IMR-90 (cell line): ENCODE measurements at regions not wholly inside any gene's neighbourhood (a gene's known extent, or its start where the extent isn't known, plus 50 kb on each side); places are given as distances from the start of the nearest gene placed in this dataset.

Experiments used
- ATAC-seq: fragments of 200-7000 bp; cut with Tn5 transposase; 2 replicates; pipeline ENCODE4 v1.9.1; 2020; ENCODE audit warnings: low read depth, mild to moderate bottlenecking, moderate library complexity
- BruUV-seq: library from RNA; stranded (reverse); fragments of 400-500 nt; replicated peaks from 2 replicates; lab custom pipeline; 2021; lab: Mats Ljungman, UMichigan
- CTCF ChIA-PET: fragments of 300-600 bp; formaldehyde crosslinking; extraction: SDS; loops from one replicate; lab custom pipeline; 2021; ENCODE audit warnings: antibody characterized with exemption; lab: Yijun Ruan, JAX
- POLR2A ChIA-PET: fragments of 300-600 bp; sonication (Branson Sonifier 250); formaldehyde crosslinking; loops from one replicate; lab custom pipeline; 2022; ENCODE audit warnings: antibody characterized with exemption; ENCODE audit not compliant: unreplicated experiment; lab: Charles Lee
- DNase-seq: peaks from one replicate; pipeline ENCODE4 v3.0.0; 2013
- H2AFZ ChIP-seq: replicated peaks from 2 replicates; pipeline ENCODE3; 2013; ENCODE audit warnings: low read length, mild to moderate bottlenecking; ENCODE audit not compliant: poor library complexity
- H2AK5ac ChIP-seq: 2 replicates; pipeline ENCODE4 v1.6.1; 2013; ENCODE audit warnings: low read depth, low read length, inconsistent platforms
- H2AK9ac ChIP-seq: replicated peaks from 2 replicates; pipeline ENCODE3; 2013; ENCODE audit warnings: mild to moderate bottlenecking, low read depth, low read length, moderate library complexity; ENCODE audit not compliant: poor library complexity
- H2BK120ac ChIP-seq: 2 replicates; pipeline ENCODE4 v1.6.1; 2013; ENCODE audit warnings: low read depth, low read length, inconsistent platforms
- H2BK15ac ChIP-seq: 3 replicates; pipeline ENCODE4 v1.6.1; 2013; ENCODE audit warnings: low read depth, low read length, inconsistent platforms
- H2BK20ac ChIP-seq: 2 replicates; pipeline ENCODE4 v1.6.1; 2013; ENCODE audit warnings: low read depth, mild to moderate bottlenecking, inconsistent platforms, low read length, moderate library complexity
- H2BK5ac ChIP-seq: 2 replicates; pipeline ENCODE4 v1.6.1; 2013; ENCODE audit warnings: mild to moderate bottlenecking, low read depth, low read length, inconsistent platforms; ENCODE audit not compliant: poor library complexity, severe bottlenecking
- H3K14ac ChIP-seq: replicated peaks from 2 replicates; pipeline ENCODE4 v1.6.1; 2013; ENCODE audit warnings: low read depth, low read length, inconsistent platforms
- H3K18ac ChIP-seq: 2 replicates; pipeline ENCODE4 v1.6.1; 2013; ENCODE audit warnings: low read depth, low read length, control low read depth
- H3K23ac ChIP-seq: 2 replicates; pipeline ENCODE4 v1.6.1; 2013; ENCODE audit warnings: low read depth, low read length, inconsistent platforms
- H3K27ac ChIP-seq: 2 replicates; pipeline ENCODE4 v1.5.1; 2013; ENCODE audit warnings: mild to moderate bottlenecking, control low read depth, low read length; ENCODE audit not compliant: insufficient read depth
- H3K27me3 ChIP-seq: 2 replicates; pipeline ENCODE4 v1.6.1; 2013; ENCODE audit warnings: low read length; ENCODE audit not compliant: control insufficient read depth, insufficient read depth
- H3K36me3 ChIP-seq: 2 replicates; pipeline ENCODE4 v1.6.1; 2013; ENCODE audit warnings: low read length, mixed read lengths; ENCODE audit not compliant: control insufficient read depth, insufficient read depth
- H3K4ac ChIP-seq: 2 replicates; pipeline ENCODE4 v1.6.1; 2013; ENCODE audit warnings: low read depth, low read length, inconsistent platforms
- H3K4me1 ChIP-seq: 2 replicates; pipeline ENCODE4 v1.6.1; 2013; ENCODE audit warnings: low read length, mixed read lengths; ENCODE audit not compliant: control insufficient read depth, insufficient read depth
- H3K4me2 ChIP-seq: 2 replicates; pipeline ENCODE4 v1.6.1; 2013; ENCODE audit warnings: low read depth, mild to moderate bottlenecking, control low read depth, low read length, moderate library complexity
- H3K4me3 ChIP-seq: 2 replicates; pipeline ENCODE4 v1.5.1; 2013; ENCODE audit warnings: low read depth, mild to moderate bottlenecking, control low read depth, low read length, moderate library complexity; ENCODE audit not compliant: insufficient read depth
- H3K56ac ChIP-seq: 2 replicates; pipeline ENCODE4 v1.6.1; 2013; ENCODE audit warnings: low read length, inconsistent platforms; ENCODE audit not compliant: insufficient read depth; ENCODE audit errors: extremely low read depth
- H3K79me1 ChIP-seq, 2 experiments: 2 replicates each; pipeline ENCODE4 v1.6.1; 2013; ENCODE audit warnings: low read length in 2 of 2, inconsistent platforms in 1 of 2, low read depth in 1 of 2
- H3K9ac ChIP-seq: 2 replicates; pipeline ENCODE4 v1.6.1; 2013; ENCODE audit warnings: low read depth, low read length, control low read depth
- H3K9me1 ChIP-seq: 2 replicates; pipeline ENCODE4 v1.6.1; 2013; ENCODE audit warnings: low read length, inconsistent platforms; ENCODE audit not compliant: insufficient read depth
- H3K9me3 ChIP-seq: 2 replicates; pipeline ENCODE4 v1.6.1; 2013; ENCODE audit warnings: low read length; ENCODE audit not compliant: control insufficient read depth, insufficient read depth
- H4K20me1 ChIP-seq: 2 replicates; pipeline ENCODE4 v1.6.1; 2013; ENCODE audit warnings: low read length, inconsistent platforms; ENCODE audit not compliant: insufficient read depth
- H4K5ac ChIP-seq: 2 replicates; pipeline ENCODE4 v1.6.1; 2013; ENCODE audit warnings: mild to moderate bottlenecking, low read depth, low read length, control low read depth
- H4K8ac ChIP-seq, 2 experiments: 2 replicates each; pipeline ENCODE4 v1.6.1; 2013; ENCODE audit warnings: low read depth in 2 of 2, low read length in 2 of 2, control low read depth in 1 of 2, inconsistent platforms in 1 of 2
- H4K91ac ChIP-seq: 2 replicates; pipeline ENCODE4 v1.6.1; 2013; ENCODE audit warnings: low read depth, low read length, inconsistent platforms; ENCODE audit not compliant: insufficient read depth
- MAZ ChIP-seq: IDR thresholded peaks from 2 replicates; pipeline ENCODE4 v1.6.1; 2012; ENCODE audit warnings: low read depth, mild to moderate bottlenecking, low read length, improper control_type of control experiment, moderate library complexity, borderline replicate concordance
- POLR2A ChIP-seq: IDR thresholded peaks from 2 replicates; pipeline ENCODE4 v1.6.1; 2012; ENCODE audit warnings: mild to moderate bottlenecking, low read depth, low read length
- RCOR1 ChIP-seq: IDR thresholded peaks from 2 replicates; pipeline ENCODE4 v1.6.1; 2012; ENCODE audit warnings: mild to moderate bottlenecking, low read length, improper control_type of control experiment; ENCODE audit not compliant: insufficient replicate concordance
- WGBS, 2 experiments: methylation state at CpG; one replicate each; pipeline versions ENCODE4 v1.1.5 to v1.1.7; 2013; ENCODE audit warnings: missing lambda C conversion rate in 2 of 2; ENCODE audit not compliant: insufficient read length in 1 of 2; ENCODE audit errors: extremely low coverage in 2 of 2; 5-methylcytosine and 5-hydroxymethylcytosine counted together
- dilution Hi-C: fragments of 300-500 bp; cut with HindIII; formaldehyde crosslinking; loops from one replicate; pipeline ENCODE4 v1.14.3; 2018; ENCODE audit warnings: low sequenced_read_pairs; ENCODE audit not compliant: unreplicated experiment
- in situ Hi-C: fragments of 300-500 bp; cut with MboI; formaldehyde crosslinking; loops from 3 replicates; pipeline ENCODE4 v1.14.3; 2019; ENCODE audit warnings: low sequenced_read_pairs, inconsistent platforms, mixed read lengths
- intact Hi-C: fragments of 100-400 bp; cut with micrococcal nuclease; formaldehyde crosslinking; loops from 2 replicates; pipeline ENCODE4 v1.10.0; 2022

DNA sequence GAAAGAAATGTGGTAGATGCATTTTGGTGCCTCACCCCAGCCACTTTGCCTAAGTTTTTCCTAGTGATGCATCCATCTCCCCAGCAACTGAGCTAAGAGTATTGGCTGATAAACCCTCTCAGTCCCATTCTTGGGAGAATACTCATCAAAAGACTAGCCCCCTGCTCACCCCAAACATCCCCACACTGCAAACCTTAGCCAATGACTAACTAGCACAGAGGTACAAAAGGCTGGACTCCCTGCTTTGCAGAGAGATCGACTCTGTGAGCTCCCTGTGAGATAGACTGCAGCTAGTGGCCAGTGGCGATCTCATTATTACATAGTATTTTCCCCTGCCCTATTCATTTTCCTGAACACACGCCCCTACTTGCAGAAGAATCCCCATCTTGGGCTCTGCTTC, 155.3 kb downstream of the HHIPL2 start:
- no TSS peak for BruUV-seq
- no peak overlapping the region for H3K23ac ChIP-seq
- intact Hi-C loops: no loop called here
- TF ChIP-seq MAZ (peak; percentile 47; the same call in 1 of the 2 replicates), RCOR1 (no peak), POLR2A (peak; percentile 63; the same call in 1 of the 2 replicates)
- no peak overlapping the region for H2AFZ ChIP-seq
- no peak overlapping the region for H3K18ac ChIP-seq
- H2BK120ac ChIP-seq: peak overlapping the region; percentile 4; the same call in 1 of the 2 replicates
- H3K27me3 ChIP-seq: no peaks in the 10 kb centered on the region
- H3K9me1 ChIP-seq: peaks cover 4% of the 10 kb centered on the region; the same call in 1 of the 2 replicates
- no peak overlapping the region for H3K27ac ChIP-seq
- no peak overlapping the region for H4K5ac ChIP-seq
- ChIA-PET CTCF (interaction anchor here (0.5 kb wide), 1 partner anchor 21 kb away, joined by 3 read pairs; no protein-coding TSS in a partner anchor), POLR2A (no interaction called here)
- no peak overlapping the region for H3K4me3 ChIP-seq
- H2AK9ac ChIP-seq: no peak overlapping the region
- H2AK5ac ChIP-seq: no peak overlapping the region
- no peaks in the 10 kb centered on the region for H3K36me3 ChIP-seq
- no peak overlapping the region for H3K14ac ChIP-seq
- H4K8ac ChIP-seq: no peak overlapping the region
- no peak overlapping the region for H3K9ac ChIP-seq
- H3K79me1 ChIP-seq: no peaks in the 10 kb centered on the region
- no peak overlapping the region for H2BK15ac ChIP-seq
- 75% methylated on average over 2 of the region's 3 CpGs; no CpG with 5 or more reads in 1 of the 2 experiments for WGBS, 2 experiments
- in situ Hi-C loops: loop anchor here (10.0 kb wide), 1 partner anchor 58 kb away; no protein-coding TSS in a partner anchor
- H4K91ac ChIP-seq: no peak overlapping the region
- no peak overlapping the region for H3K56ac ChIP-seq
- peak; percentile 91 for DNase-seq
- no peaks in the 10 kb centered on the region for H4K20me1 ChIP-seq
- ATAC-seq: peak; percentile 67
- no peak overlapping the region for H2BK20ac ChIP-seq
- no peaks in the 10 kb centered on the region for H3K9me3 ChIP-seq
- H2BK5ac ChIP-seq: no peak overlapping the region
- dilution Hi-C loops: no loop called here
- H3K4ac ChIP-seq: no peak overlapping the region; the same call in 1 of the 2 replicates
- no peak overlapping the region for H3K4me2 ChIP-seq
- H3K4me1 ChIP-seq: peaks cover 5% of the 10 kb centered on the region
